ENCODE measurements at regions not wholly inside any gene's neighbourhood (a gene's known extent, or its start where the extent isn't known, plus 50 kb on each side); places are given as distances from the start of the nearest gene placed in this dataset.

DNA sequence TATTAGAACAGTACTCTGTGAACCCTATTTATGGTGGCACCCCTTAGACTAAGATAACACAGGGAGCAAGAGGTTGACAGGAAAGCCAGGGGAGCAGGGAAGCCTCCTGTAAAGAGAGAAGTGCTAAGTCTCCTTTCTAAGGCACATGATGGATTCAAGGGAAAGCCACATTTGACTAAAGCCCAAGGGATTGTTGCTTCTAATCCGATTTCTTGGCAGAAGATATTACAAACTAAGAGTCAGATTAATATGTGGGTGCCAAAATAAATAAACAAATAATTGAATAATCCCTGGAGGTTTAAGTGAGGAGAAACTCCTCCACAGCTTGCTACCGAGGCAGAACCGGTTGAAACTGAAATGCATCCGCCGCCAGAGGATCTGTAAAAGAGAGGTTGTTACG, 333.2 kb downstream of the SOX11 start:
- Mint-ChIP-seq H3K9me3 (ENCODE audit: insufficient read depth) (peaks cover 2% of the 10 kb centered on the region), H3K4me3 (no peak overlapping the region), H3K27me3 (no peaks in the 10 kb centered on the region), H3K4me1 (no peaks in the 10 kb centered on the region), H3K27ac (no peak overlapping the region)
- ChIA-PET POLR2A (no interaction called here), CTCF (no interaction called here)
- H3K4me2 ChIP-seq (replicated peaks; ENCODE audit: low read depth, low read length, poor library complexity, severe bottlenecking) = no peak overlapping the region
- ATAC-seq (ENCODE audit: low read depth) = no peak
- no peak overlapping the region for H3K27ac ChIP-seq (ENCODE audit: low read length in 2 of 2)
- no peak for TF ChIP-seq EZH2 (IDR thresholded peaks at IDR 0.05; ENCODE audit: borderline replicate concordance, insufficient read depth, low read depth, low read length, poor library complexity, severe bottlenecking)
- no peak for TF ChIP-seq CTCF (IDR thresholded peaks at IDR 0.05)
- intact Hi-C loops (cut with micrococcal nuclease) = no loop called here
- no peaks in the 10 kb centered on the region for H3K79me2 ChIP-seq (ENCODE audit: control insufficient read depth, insufficient read depth, low read length)
- no peak overlapping the region for H3K4me3 ChIP-seq (ENCODE audit: control extremely low read depth in 1 of 5, extremely low read depth in 1 of 5, insufficient read depth in 1 of 5, low read depth in 2 of 5, low read length in 4 of 5)
- 80% methylated on average over 1 of the region's 6 CpGs for WGBS (ENCODE audit: insufficient coverage)
- no peaks in the 10 kb centered on the region for H4K20me1 ChIP-seq (ENCODE audit: control insufficient read depth, insufficient read depth, low read length, poor library complexity, severe bottlenecking)
- no peaks in the 10 kb centered on the region for H3K9me3 ChIP-seq (ENCODE audit: control extremely low read depth in 1 of 3, control insufficient read depth in 2 of 3, insufficient read depth in 1 of 3, low read length in 2 of 3)
- H3K9ac ChIP-seq (ENCODE audit: low read length) = no peak overlapping the region
- no peaks in the 10 kb centered on the region for H3K4me1 ChIP-seq (ENCODE audit: control insufficient read depth in 2 of 2, insufficient read depth in 2 of 2, low read length in 2 of 2)
- H3K36me3 ChIP-seq (replicated peaks in 1 of 2; ENCODE audit: control extremely low read depth in 1 of 2, control insufficient read depth in 1 of 2, extremely low read depth in 1 of 2, insufficient read depth in 2 of 2, low read length in 1 of 2) = no peaks in the 10 kb centered on the region
- no peak overlapping the region for H2AFZ ChIP-seq (ENCODE audit: insufficient read depth, low read depth, low read length, poor library complexity, severe bottlenecking)
- DNase-seq = no peak
- H3K27me3 ChIP-seq (replicated peaks in 1 of 4; ENCODE audit: control extremely low read depth in 1 of 4, control insufficient read depth in 3 of 4, insufficient read depth in 4 of 4, low read length in 3 of 4) = no peaks in the 10 kb centered on the region

- intact Hi-C loops (cut with micrococcal nuclease) = no loop called here
- Histone ChIP-seq H4K20me1 (ENCODE audit: control insufficient read depth, insufficient read depth, low read length, poor library complexity, severe bottlenecking) (no peaks in the 10 kb centered on the region), H3K4me1 (ENCODE audit: control insufficient read depth in 2 of 2, insufficient read depth in 2 of 2, low read length in 2 of 2) (no peaks in the 10 kb centered on the region), H3K4me2 (replicated peaks; ENCODE audit: low read depth, low read length, poor library complexity, severe bottlenecking) (no peak overlapping the region), H3K79me2 (ENCODE audit: control insufficient read depth, insufficient read depth, low read length) (no peaks in the 10 kb centered on the region), H2AFZ (ENCODE audit: insufficient read depth, low read depth, low read length, poor library complexity, severe bottlenecking) (no peak overlapping the region), H3K27ac (ENCODE audit: low read length in 2 of 2) (no peak overlapping the region), H3K4me3 (ENCODE audit: control extremely low read depth in 1 of 5, extremely low read depth in 1 of 5, insufficient read depth in 1 of 5, low read depth in 2 of 5, low read length in 4 of 5) (no peak overlapping the region), H3K36me3 (replicated peaks in 1 of 2; ENCODE audit: control extremely low read depth in 1 of 2, control insufficient read depth in 1 of 2, extremely low read depth in 1 of 2, insufficient read depth in 2 of 2, low read length in 1 of 2) (no peaks in the 10 kb centered on the region), H3K27me3 (replicated peaks in 1 of 4; ENCODE audit: control extremely low read depth in 1 of 4, control insufficient read depth in 3 of 4, insufficient read depth in 4 of 4, low read length in 3 of 4) (no peaks in the 10 kb centered on the region), H3K9ac (ENCODE audit: low read length) (no peak overlapping the region), H3K9me3 (ENCODE audit: control extremely low read depth in 1 of 3, control insufficient read depth in 2 of 3, insufficient read depth in 1 of 3, low read length in 2 of 3) (no peaks in the 10 kb centered on the region)
- ChIA-PET POLR2A (no interaction called here), CTCF (no interaction called here)
- DNase-seq (no peak), ATAC-seq (ENCODE audit: low read depth) (no peak)
- Mint-ChIP-seq H3K27me3 (no peaks in the 10 kb centered on the region), H3K9me3 (ENCODE audit: insufficient read depth) (peaks cover 2% of the 10 kb centered on the region), H3K4me1 (no peaks in the 10 kb centered on the region), H3K27ac (no peak overlapping the region), H3K4me3 (no peak overlapping the region)
- TF ChIP-seq CTCF (IDR thresholded peaks at IDR 0.05) (no peak), EZH2 (IDR thresholded peaks at IDR 0.05; ENCODE audit: borderline replicate concordance, insufficient read depth, low read depth, low read length, poor library complexity, severe bottlenecking) (no peak)
Observed at GRCh38 chr2:6027066-6027465, 334.9 kb downstream of the SOX11 start.

All from B cell (primary cell).